Fibroblast of pulmonary artery (primary cell): ENCODE measurements at regions not wholly inside any gene's neighbourhood (a gene's known extent, or its start where the extent isn't known, plus 50 kb on each side); places are given as distances from the start of the nearest gene placed in this dataset.
A peak's percentile ranks its signal among the peaks of the same experiment; 100 is the strongest.
"Not testable (repeated sequence)": the region's sequence is repeated elsewhere in the genome, so short reads cannot be mapped to it uniquely, and the experiment has no call there.

ENCODE experiments used
- DNase-seq: peaks from one replicate; pipeline ENCODE4 v3.0.0-alpha.2; 2010; ENCODE audit warnings: low read depth
- H3K4me3 ChIP-seq: replicated peaks from 2 replicates; pipeline ENCODE4 v1.5.1; 2011; ENCODE audit warnings: low read depth, mild to moderate bottlenecking, control low read depth, low read length, moderate library complexity
- TF ChIP-seq, protein P1 (sequence below): IDR thresholded peaks from 2 replicates; pipeline ENCODE4 v1.5.1; 2011; ENCODE audit warnings: mild to moderate bottlenecking, control low read depth, low read length, inconsistent platforms; ENCODE audit errors: missing control alignments

DNA sequence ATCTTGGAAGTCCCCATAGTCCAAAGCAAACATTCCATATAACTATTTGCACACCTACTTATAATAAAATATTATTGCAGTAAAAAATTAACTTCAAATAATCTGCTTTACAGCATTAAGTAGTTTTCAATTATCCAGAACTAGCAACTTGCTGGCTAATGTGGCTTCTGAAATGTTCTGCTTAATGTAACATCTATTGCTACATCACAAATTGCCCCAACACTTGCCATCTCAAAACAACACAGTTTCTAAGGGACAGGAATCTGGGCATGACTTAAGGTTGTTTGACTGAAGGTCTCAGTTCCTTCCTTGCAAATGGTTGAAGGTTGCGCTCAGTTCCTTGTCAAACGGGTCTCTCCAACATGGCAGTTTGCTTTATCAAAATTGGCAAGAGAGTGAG is 378.5 kb upstream of the SEMA3C start:
- DNase-seq: peak; percentile 11
- TF ChIP-seq, protein P1, sequence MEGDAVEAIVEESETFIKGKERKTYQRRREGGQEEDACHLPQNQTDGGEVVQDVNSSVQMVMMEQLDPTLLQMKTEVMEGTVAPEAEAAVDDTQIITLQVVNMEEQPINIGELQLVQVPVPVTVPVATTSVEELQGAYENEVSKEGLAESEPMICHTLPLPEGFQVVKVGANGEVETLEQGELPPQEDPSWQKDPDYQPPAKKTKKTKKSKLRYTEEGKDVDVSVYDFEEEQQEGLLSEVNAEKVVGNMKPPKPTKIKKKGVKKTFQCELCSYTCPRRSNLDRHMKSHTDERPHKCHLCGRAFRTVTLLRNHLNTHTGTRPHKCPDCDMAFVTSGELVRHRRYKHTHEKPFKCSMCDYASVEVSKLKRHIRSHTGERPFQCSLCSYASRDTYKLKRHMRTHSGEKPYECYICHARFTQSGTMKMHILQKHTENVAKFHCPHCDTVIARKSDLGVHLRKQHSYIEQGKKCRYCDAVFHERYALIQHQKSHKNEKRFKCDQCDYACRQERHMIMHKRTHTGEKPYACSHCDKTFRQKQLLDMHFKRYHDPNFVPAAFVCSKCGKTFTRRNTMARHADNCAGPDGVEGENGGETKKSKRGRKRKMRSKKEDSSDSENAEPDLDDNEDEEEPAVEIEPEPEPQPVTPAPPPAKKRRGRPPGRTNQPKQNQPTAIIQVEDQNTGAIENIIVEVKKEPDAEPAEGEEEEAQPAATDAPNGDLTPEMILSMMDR: no peak
- no peak overlapping the region for H3K4me3 ChIP-seq

DNA sequence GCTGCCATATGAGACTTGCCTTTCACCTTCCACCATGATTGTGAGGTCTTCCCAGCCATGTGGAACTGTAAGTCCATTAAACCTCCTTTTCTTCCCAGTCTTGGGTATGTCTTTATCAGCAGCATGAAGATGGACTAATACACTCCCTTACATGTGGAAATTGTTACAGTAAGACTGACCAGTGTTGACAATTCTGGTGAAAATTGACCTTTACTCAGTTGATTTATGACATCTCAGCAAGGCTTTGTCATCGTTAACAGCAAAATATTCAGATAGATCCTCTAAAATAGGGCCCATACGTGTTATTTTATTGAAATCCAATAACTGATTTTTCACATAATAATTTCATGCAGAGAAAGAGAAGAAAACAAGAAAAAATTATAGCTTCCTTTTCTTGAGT is 377.9 kb upstream of the SEMA3C start:
- no peak overlapping the region for H3K4me3 ChIP-seq

DNA sequence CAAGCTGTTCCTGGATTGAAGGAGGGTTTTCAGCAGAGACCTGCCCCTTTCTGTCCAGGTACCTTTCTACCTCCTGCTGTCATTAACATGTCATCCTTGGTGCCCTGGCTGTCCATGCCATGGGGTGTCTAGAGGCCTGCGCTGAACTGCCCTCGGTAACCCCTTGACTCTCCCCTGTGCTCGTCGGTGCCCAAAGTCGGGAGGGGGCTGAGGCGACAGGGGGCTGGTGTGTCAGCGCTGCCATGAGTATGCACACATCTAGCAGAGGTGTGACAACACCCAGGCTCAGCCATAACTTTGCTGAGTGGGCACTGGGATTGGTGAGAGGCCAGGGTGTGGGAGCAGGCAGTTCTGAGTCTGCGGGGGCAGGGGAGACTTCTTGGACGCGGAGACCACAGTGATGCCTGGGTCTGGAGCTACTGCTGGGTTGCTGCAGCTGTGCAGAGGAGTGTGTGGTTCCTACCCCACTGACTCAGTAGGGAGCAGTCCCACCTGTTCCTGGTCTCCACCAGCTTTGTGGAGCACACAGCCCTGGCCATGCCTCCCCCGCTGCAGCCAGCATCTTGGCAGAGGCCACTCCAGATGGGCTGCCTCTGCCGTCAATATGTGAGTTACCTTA is 376.2 kb upstream of the SEMA3C start:
- no peak overlapping the region for H3K4me3 ChIP-seq
- TF ChIP-seq, protein P1: no peak
- DNase-seq: no peak

More for the DNA sequence above, 377.9 kb upstream of the SEMA3C start:
- TF ChIP-seq, protein P1: no peak
- no peak for DNase-seq

DNA sequence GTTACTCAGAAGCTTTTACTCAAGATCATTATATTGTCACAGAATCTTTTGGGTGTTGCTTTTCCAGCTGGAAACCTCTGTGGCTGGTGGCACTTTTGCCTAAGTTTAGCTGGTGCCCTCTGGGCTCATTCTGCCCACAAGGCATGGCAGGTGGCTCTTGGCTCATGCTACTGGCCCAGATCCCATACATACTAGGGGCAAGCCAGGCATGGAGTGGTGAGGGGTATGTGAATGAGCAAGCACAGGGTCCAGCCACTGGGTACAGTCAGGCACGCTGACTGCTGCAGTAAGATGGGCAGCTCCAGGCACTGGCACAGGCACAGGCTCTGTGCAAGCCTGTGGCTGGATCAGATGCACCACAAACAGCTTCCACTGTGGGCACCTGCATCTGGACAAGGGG is 375.0 kb upstream of the SEMA3C start:
- no peak for DNase-seq
- TF ChIP-seq, protein P1: no peak
- H3K4me3 ChIP-seq: no peak overlapping the region

DNA sequence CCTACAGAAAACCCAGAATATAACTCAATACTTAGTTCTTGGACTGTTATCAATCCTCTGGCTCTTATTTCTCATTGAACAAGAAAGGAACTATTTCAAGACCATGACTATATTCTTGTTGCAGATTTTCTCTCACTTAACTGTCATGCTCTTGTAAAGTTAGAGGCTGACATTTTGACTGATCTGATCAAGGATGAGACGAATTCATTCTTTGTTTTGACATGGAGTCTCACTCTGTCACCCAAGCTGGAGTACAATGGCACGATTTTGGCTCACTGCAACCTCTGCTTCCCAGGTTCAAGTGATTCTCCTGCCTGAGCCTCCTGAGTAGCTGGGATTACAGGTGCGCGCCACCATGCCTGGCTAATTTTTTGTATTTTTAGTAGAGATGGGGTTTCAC is 367.9 kb upstream of the SEMA3C start:
- not testable (repeated sequence) for DNase-seq, H3K4me3 ChIP-seq

GRCh38 chr7:81285142-81285871 is 366.5 kb upstream of the SEMA3C start:
- peak; percentile 76 for DNase-seq
- no peak overlapping the region for H3K4me3 ChIP-seq
- TF ChIP-seq, protein P1: no peak

DNA sequence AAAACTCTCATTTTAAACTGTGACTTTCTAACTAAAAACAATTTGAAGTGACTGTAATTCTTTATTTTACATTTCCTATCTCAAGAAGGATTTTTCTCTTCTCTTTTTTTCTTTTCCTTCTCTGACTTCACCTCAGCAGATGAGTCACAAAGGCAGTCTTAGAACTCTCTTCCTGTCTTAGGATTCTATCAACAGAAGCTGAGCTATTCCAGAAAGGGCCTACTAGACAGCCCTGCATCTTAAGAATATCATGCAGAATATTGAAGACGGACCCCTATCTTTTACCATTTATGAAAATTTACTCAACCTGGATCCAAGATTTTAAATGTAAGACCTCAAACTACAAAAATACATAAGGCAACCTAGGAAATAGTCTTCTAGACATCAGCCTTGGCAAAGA is 365.7 kb upstream of the SEMA3C start:
- H3K4me3 ChIP-seq: no peak overlapping the region
- TF ChIP-seq, protein P1: no peak
- peak; percentile 69 for DNase-seq
